K562 (cell line): ENCODE measurements at regions not wholly inside any gene's neighbourhood (a gene's known extent, or its start where the extent isn't known, plus 50 kb on each side); places are given as distances from the start of the nearest gene placed in this dataset.

ENCODE experiments used
- ATAC-seq: fragments of 200-7000 bp; cut with Tn5 transposase; 3 replicates; pipeline ENCODE4 v1.9.1; 2020; ENCODE audit warnings: moderate library complexity
- BruUV-seq: library from RNA; stranded (reverse); fragments of 400-500 nt; replicated peaks from 2 replicates; lab custom pipeline; 2021; lab: Mats Ljungman, UMichigan
- CTCF ChIA-PET: fragments of 300-600 bp; formaldehyde crosslinking; extraction: SDS; loops from one replicate; lab custom pipeline; 2021; ENCODE audit warnings: low intra/inter-chr PET ratio; lab: Yijun Ruan, JAX
- POLR2A ChIA-PET: fragments of 300-600, 350-650 bp; sonication (Branson Sonifier 250); formaldehyde crosslinking; extraction: SDS; loops from one replicate; lab custom pipeline; 2021; ENCODE audit warnings: antibody characterized with exemption, inconsistent platforms; lab: Yijun Ruan, JAX
- DNase-seq, 4 experiments: peaks; one replicate each; pipeline versions ENCODE4 v3.0.0 to v3.0.0-alpha.2; 2011 to 2018; ENCODE audit warnings: low spot score in 3 of 4, mixed read lengths in 3 of 4; ENCODE audit errors: extremely low read depth in 1 of 4
- FAIRE-seq: peaks from 2 replicates; lab custom pipeline; 2011; peaks lifted over from hg19 to GRCh38; lab: Jason Lieb, UNC
- H2AFZ ChIP-seq: 2 replicates; pipeline ENCODE4 v1.6.0; 2011; ENCODE audit warnings: low read depth, low read length, control low read depth, inconsistent platforms
- H3K27ac ChIP-seq: fragments of 200-600 bp; 3 replicates; pipeline ENCODE4 v1.8.0; 2011; ENCODE audit warnings: low read depth, mild to moderate bottlenecking, control low read depth, inconsistent platforms, low read length, moderate library complexity, mixed read lengths; ENCODE audit errors: extremely low read depth
- H3K27me3 ChIP-seq, 2 experiments: fragments of 300-600 bp in 1 of 2; 2 replicates in 1 of 2; 3 replicates in 1 of 2; pipeline versions ENCODE4 v1.6.0 to v1.8.0; 2011; ENCODE audit warnings: inconsistent platforms in 2 of 2, low read length in 2 of 2, mild to moderate bottlenecking in 1 of 2, mixed read lengths in 1 of 2, moderate library complexity in 1 of 2; ENCODE audit not compliant: control insufficient read depth in 2 of 2, insufficient read depth in 2 of 2
- H3K36me3 ChIP-seq: fragments of 300-600 bp; 3 replicates; pipeline ENCODE4 v1.8.0; 2011; ENCODE audit warnings: mild to moderate bottlenecking, low read length, inconsistent platforms; ENCODE audit not compliant: control insufficient read depth, insufficient read depth
- H3K4me1 ChIP-seq, 2 experiments: fragments of 200-600 bp in 1 of 2; replicated peaks in 1 of 2; 2 replicates in 1 of 2; 3 replicates in 1 of 2; pipeline versions ENCODE4 v1.5.1 to v1.8.0; 2011; ENCODE audit warnings: inconsistent platforms in 2 of 2, low read length in 2 of 2, mild to moderate bottlenecking in 1 of 2, mixed read lengths in 1 of 2, moderate library complexity in 1 of 2; ENCODE audit not compliant: control insufficient read depth in 2 of 2, insufficient read depth in 2 of 2
- H3K4me2 ChIP-seq: 2 replicates; pipeline ENCODE4 v1.6.1; 2011; ENCODE audit warnings: low read length, control low read depth, inconsistent platforms, mixed read lengths; ENCODE audit not compliant: insufficient read depth
- H3K4me3 ChIP-seq: fragments of 200-600 bp; sonication (generic), shearing (Covaris generic); 2 replicates; pipeline ENCODE4 v1.5.1; 2016; ENCODE audit warnings: control low read depth, inconsistent platforms
- H3K79me2 ChIP-seq: fragments of 200-600 bp; 3 replicates; pipeline ENCODE4 v1.8.0; 2011; ENCODE audit warnings: low read length, inconsistent platforms; ENCODE audit not compliant: control insufficient read depth, insufficient read depth
- H3K9ac ChIP-seq, 2 experiments: 2 replicates each; pipeline versions ENCODE4 v1.6.0 to v1.6.1; 2011; ENCODE audit warnings: low read depth in 2 of 2, low read length in 2 of 2, control low read depth in 1 of 2, inconsistent platforms in 1 of 2, mild to moderate bottlenecking in 1 of 2, mixed read lengths in 1 of 2; ENCODE audit not compliant: insufficient read depth in 1 of 2
- H3K9me1 ChIP-seq: one replicate; pipeline ENCODE4 v1.6.0; 2011; ENCODE audit warnings: inconsistent platforms, mild to moderate bottlenecking, low read length, moderate library complexity; ENCODE audit not compliant: control insufficient read depth, insufficient read depth
- H3K9me3 ChIP-seq: replicated peaks from 2 replicates; pipeline ENCODE4 v1.5.1; 2011; ENCODE audit warnings: low read depth, low read length, inconsistent platforms; ENCODE audit not compliant: control insufficient read depth, insufficient read depth
- H4K20me1 ChIP-seq: replicated peaks from 2 replicates; pipeline ENCODE4 v1.6.1; 2011; ENCODE audit warnings: low read length, inconsistent platforms, mixed read lengths; ENCODE audit not compliant: control insufficient read depth, insufficient read depth
- ATF4 ChIP-seq: fragments of 450-650 bp; formaldehyde crosslinking; IDR thresholded peaks from 2 replicates; pipeline ENCODE4 v1.4.0; 2022; ENCODE audit warnings: mild to moderate bottlenecking, moderate library complexity
- BHLHE40 ChIP-seq: IDR thresholded peaks from 2 replicates; pipeline ENCODE4 v1.6.1; 2011; ENCODE audit warnings: low read length, improper control_type of control experiment
- GTF2A2 ChIP-seq: IDR thresholded peaks from 2 replicates; pipeline ENCODE4 v1.6.1; 2016; ENCODE audit warnings: mild to moderate bottlenecking, missing genetic modification characterization, missing compliant biosample characterization
- HMG20A ChIP-seq: fragments of 450-650 bp; formaldehyde crosslinking; conservative IDR thresholded peaks from 2 replicates; pipeline ENCODE4 v1.4.0; 2020; ENCODE audit warnings: mild to moderate bottlenecking, mixed read lengths
- KLF1 ChIP-seq: fragments of 450-650 bp; IDR thresholded peaks from 2 replicates; pipeline ENCODE4 v1.6.1; 2016; ENCODE audit warnings: missing genetic modification characterization, missing compliant biosample characterization
- NBN ChIP-seq: fragments of 450-650 bp; IDR thresholded peaks from 2 replicates; pipeline ENCODE4 v1.6.1; 2016; ENCODE audit warnings: low read depth, mild to moderate bottlenecking
- NEUROD1 ChIP-seq: fragments of 150-350 bp; IDR thresholded peaks from 2 replicates; pipeline ENCODE4 v1.6.1; 2014; ENCODE audit warnings: borderline replicate concordance, low read length, low read depth; ENCODE audit not compliant: partially characterized antibody
- NR1H2 ChIP-seq: sonication (generic); formaldehyde crosslinking; IDR thresholded peaks from 2 replicates; pipeline ENCODE4 v1.4.0; 2020; ENCODE audit warnings: mild to moderate bottlenecking, missing genetic modification reagents
- RBM39 ChIP-seq: fragments of 200-400 bp; formaldehyde crosslinking; optimal IDR thresholded peaks from 2 replicates; pipeline ENCODE3; 2018; ENCODE audit warnings: low read depth, low read length
- TAF9B ChIP-seq: fragments of 450-650 bp; IDR thresholded peaks from 2 replicates; pipeline ENCODE4 v1.6.1; 2018; ENCODE audit warnings: mild to moderate bottlenecking; ENCODE audit not compliant: partially characterized antibody
- TEAD4 ChIP-seq, 2 experiments: sonication (generic) in 1 of 2; formaldehyde crosslinking in 1 of 2; IDR thresholded peaks; 2 replicates each; pipeline versions ENCODE4 v1.6.1 to v1.8.0; 2012 to 2022; ENCODE audit warnings: borderline replicate concordance in 1 of 2, inconsistent platforms in 1 of 2, low read length in 1 of 2, mild to moderate bottlenecking in 1 of 2, missing genetic modification reagents in 1 of 2
- ZBTB7A ChIP-seq: IDR thresholded peaks from 2 replicates; pipeline ENCODE4 v1.6.1; 2011; ENCODE audit warnings: low read depth, mild to moderate bottlenecking, low read length, moderate library complexity, borderline replicate concordance; ENCODE audit not compliant: control insufficient read depth
- ZNF175 ChIP-seq: fragments of 200-800 bp; sonication (Bioruptor generic); IDR thresholded peaks from 2 replicates; pipeline ENCODE4 v1.6.1; 2016; ENCODE audit warnings: low read depth, mild to moderate bottlenecking, missing genetic modification characterization, missing compliant biosample characterization
- ZNF830 ChIP-seq: fragments of 250-450 bp; sonication (Bioruptor Pico); IDR thresholded peaks from 2 replicates; pipeline ENCODE4 v1.5.0; 2021; ENCODE audit warnings: mild to moderate bottlenecking
- ZSCAN29 ChIP-seq: fragments of 450-650 bp; IDR thresholded peaks from 2 replicates; pipeline ENCODE4 v1.6.1; 2017
- WGBS: fragments of 100-300 bp; shearing (Covaris generic); methylation state at CpG from one replicate; pipeline ENCODE4 v1.1.6; 2016; ENCODE audit warnings: low coverage, mixed read lengths; ENCODE audit not compliant: insufficient coverage; ENCODE audit errors: missing lambda C conversion rate; 5-methylcytosine and 5-hydroxymethylcytosine counted together
- in situ Hi-C: fragments of 300-500 bp; cut with MboI; formaldehyde crosslinking; loops from 4 replicates; pipeline ENCODE4 v1.15.0; 2018; ENCODE audit warnings: inconsistent platforms, mixed read lengths
- intact Hi-C: fragments of 100-400 bp; cut with micrococcal nuclease; formaldehyde crosslinking; loops from 2 replicates; pipeline ENCODE4 v1.14.2; 2022

GRCh38 chr2:216956820-216957493 lies 97.1 kb upstream of the TNP1 start:
- Histone ChIP-seq H3K4me1 (no peaks in the 10 kb centered on the region; a peak in 1 of 5 replicates), H3K4me2 (no peak overlapping the region), H3K27ac (no peak overlapping the region), H3K4me3 (no peak overlapping the region), H3K9me1 (no peaks in the 10 kb centered on the region), H3K27me3 (peaks cover 0 to 4% of the 10 kb centered on the region in 2 experiments; a peak in 1 of 5 replicates), H3K79me2 (no peaks in the 10 kb centered on the region), H3K36me3 (no peaks in the 10 kb centered on the region), H2AFZ (no peak overlapping the region), H4K20me1 (no peaks in the 10 kb centered on the region), H3K9ac (no peak overlapping the region), H3K9me3 (no peaks in the 10 kb centered on the region)
- ChIA-PET POLR2A (no interaction called here), CTCF (no interaction called here)
- FAIRE-seq = no peak
- in situ Hi-C loops = no loop called here
- no TSS peak for BruUV-seq
- ATAC-seq = no peak
- intact Hi-C loops = no loop called here
- DNase-seq = no peak
- WGBS = 18% methylated on average over 4 of the region's 5 CpGs
- no peak for TF ChIP-seq RBM39
- no peak for TF ChIP-seq NBN
- TF ChIP-seq KLF1 (tag) = no peak
- no peak for TF ChIP-seq BHLHE40
- no peak for TF ChIP-seq ATF4 (CRISPR knock-in tag)
- TF ChIP-seq NR1H2 (CRISPR knock-in tag) = no peak
- no peak for TF ChIP-seq GTF2A2 (tag)
- TF ChIP-seq TEAD4 (IDR thresholded peaks at IDR 0.05; ENCODE audit: low read length) = no peak
- TF ChIP-seq TEAD4 (CRISPR knock-in tag; IDR thresholded peaks at IDR 0.05; ENCODE audit: borderline replicate concordance) = no peak
- TF ChIP-seq ZNF830 (CRISPR knock-in tag) = no peak
- no peak for TF ChIP-seq ZBTB7A
- TF ChIP-seq ZSCAN29 = no peak
- TF ChIP-seq ZNF175 = no peak
- TF ChIP-seq TAF9B = no peak
- TF ChIP-seq NEUROD1 = no peak
- TF ChIP-seq HMG20A (CRISPR knock-in tag) = no peak
